Non-pigmented ciliary epithelial cell (primary cell): ENCODE measurements at regions not wholly inside any gene's neighbourhood (a gene's known extent, or its start where the extent isn't known, plus 50 kb on each side); places are given as distances from the start of the nearest gene placed in this dataset.

ENCODE experiments used
- DNase-seq: peaks from one replicate; pipeline ENCODE4 v3.0.0-alpha.2; 2010; ENCODE audit warnings: low read depth

- no peak for DNase-seq
Observed at GRCh38 chr3:177536873-177537272, 339.6 kb upstream of the TBL1XR1 start.

GRCh38 chr3:177537612-177538011 lies 340.3 kb upstream of the TBL1XR1 start:
- DNase-seq: no peak

GRCh38 chr3:177538048-177538749 lies 340.9 kb upstream of the TBL1XR1 start:
- no peak for DNase-seq

GRCh38 chr3:177538750-177539730 lies 341.8 kb upstream of the TBL1XR1 start:
- no peak for DNase-seq

- no peak for DNase-seq
Observed at GRCh38 chr3:177541541-177541940, 344.3 kb upstream of the TBL1XR1 start.

GRCh38 chr3:177545964-177546363 lies 348.7 kb upstream of the TBL1XR1 start:
- no peak for DNase-seq

GRCh38 chr3:177547711-177548350 lies 350.5 kb upstream of the TBL1XR1 start:
- DNase-seq: no peak

- DNase-seq: no peak
Observed at GRCh38 chr3:177550667-177551066, 353.4 kb upstream of the TBL1XR1 start.

- no peak for DNase-seq
Observed at GRCh38 chr3:177551431-177551836, 354.2 kb upstream of the TBL1XR1 start.

GRCh38 chr3:177552051-177552450 lies 354.8 kb upstream of the TBL1XR1 start:
- DNase-seq: no peak

- no peak for DNase-seq
Observed at GRCh38 chr3:177553012-177553411, 355.7 kb upstream of the TBL1XR1 start.

GRCh38 chr3:177553579-177553978 lies 356.3 kb upstream of the TBL1XR1 start:
- DNase-seq: no peak

GRCh38 chr3:177554895-177555759 lies 357.8 kb upstream of the TBL1XR1 start:
- DNase-seq: peak; percentile 52

- DNase-seq: no peak
Observed at GRCh38 chr3:177557548-177557947, 360.3 kb upstream of the TBL1XR1 start.

- no peak for DNase-seq
Observed at GRCh38 chr3:177561365-177561764, 364.1 kb upstream of the TBL1XR1 start.

- no peak for DNase-seq
Observed at GRCh38 chr3:177561769-177562392, 364.6 kb upstream of the TBL1XR1 start.

- DNase-seq: no peak
Observed at GRCh38 chr3:177563243-177563780, 366.0 kb upstream of the TBL1XR1 start.

GRCh38 chr3:177563792-177564191 lies 366.5 kb upstream of the TBL1XR1 start:
- no peak for DNase-seq

GRCh38 chr3:177565981-177566380 lies 368.7 kb upstream of the TBL1XR1 start:
- no peak for DNase-seq

GRCh38 chr3:177567833-177568232 lies 370.6 kb upstream of the TBL1XR1 start:
- DNase-seq: no peak

- no peak for DNase-seq
Observed at GRCh38 chr3:177569193-177569592, 371.9 kb upstream of the TBL1XR1 start.
